H9 (cell line): ENCODE measurements at regions not wholly inside any gene's neighbourhood (a gene's known extent, or its start where the extent isn't known, plus 50 kb on each side); places are given as distances from the start of the nearest gene placed in this dataset.

Experiments used
- DNase-seq: peaks from one replicate; pipeline ENCODE4 v3.0.0-alpha.2; 2017
- H2AFZ ChIP-seq: one replicate; pipeline ENCODE4 v1.6.1; 2013; ENCODE audit warnings: mild to moderate bottlenecking, low read length, control low read depth, moderate library complexity
- H2AK5ac ChIP-seq: 2 replicates; pipeline ENCODE4 v1.6.1; 2013; ENCODE audit warnings: low read length, control low read depth, mixed read lengths; ENCODE audit not compliant: insufficient read length
- H2BK120ac ChIP-seq: one replicate; pipeline ENCODE4 v1.6.1; 2013; ENCODE audit warnings: low read depth, mild to moderate bottlenecking, low read length, control low read depth, inconsistent platforms; ENCODE audit not compliant: poor library complexity, severe bottlenecking
- H2BK12ac ChIP-seq: 2 replicates; pipeline ENCODE4 v1.6.1; 2013; ENCODE audit warnings: low read length, control low read depth, mixed read lengths, low read depth; ENCODE audit not compliant: insufficient read length
- H2BK15ac ChIP-seq: 2 replicates; pipeline ENCODE4 v1.6.1; 2013; ENCODE audit warnings: low read depth, low read length, control low read depth
- H2BK20ac ChIP-seq: one replicate; pipeline ENCODE4 v1.6.1; 2013; ENCODE audit warnings: low read depth, mild to moderate bottlenecking, low read length, control low read depth, inconsistent platforms; ENCODE audit not compliant: poor library complexity, severe bottlenecking
- H2BK5ac ChIP-seq: 2 replicates; pipeline ENCODE4 v1.6.1; 2013; ENCODE audit warnings: low read length, control low read depth, mixed read lengths; ENCODE audit not compliant: insufficient read length
- H3K14ac ChIP-seq: 2 replicates; pipeline ENCODE4 v1.6.1; 2013; ENCODE audit warnings: low read length, control low read depth; ENCODE audit not compliant: insufficient read depth
- H3K18ac ChIP-seq: 2 replicates; pipeline ENCODE4 v1.6.1; 2013; ENCODE audit warnings: low read depth, mild to moderate bottlenecking, mixed read lengths, low read length, control low read depth; ENCODE audit not compliant: insufficient read length
- H3K23ac ChIP-seq: 2 replicates; pipeline ENCODE4 v1.6.1; 2013; ENCODE audit warnings: low read length, control low read depth, mixed read lengths, low read depth; ENCODE audit not compliant: insufficient read length
- H3K23me2 ChIP-seq: 2 replicates; pipeline ENCODE4 v1.6.1; 2013; ENCODE audit warnings: low read depth, mild to moderate bottlenecking, mixed read lengths, low read length, control low read depth; ENCODE audit not compliant: insufficient read length, poor library complexity, severe bottlenecking
- H3K27ac ChIP-seq: 2 replicates; pipeline ENCODE4 v1.5.1; 2013; ENCODE audit warnings: low read length, control low read depth, mixed read lengths, low read depth; ENCODE audit not compliant: insufficient read length
- H3K27me3 ChIP-seq: 2 replicates; pipeline ENCODE4 v1.6.1; 2013; ENCODE audit warnings: low read length, control low read depth, inconsistent platforms; ENCODE audit not compliant: insufficient read depth
- H3K4ac ChIP-seq: 2 replicates; pipeline ENCODE4 v1.6.1; 2013; ENCODE audit warnings: low read depth, mild to moderate bottlenecking, control low read depth, inconsistent platforms, low read length, moderate library complexity
- H3K4me1 ChIP-seq: 2 replicates; pipeline ENCODE4 v1.6.1; 2013; ENCODE audit warnings: low read length, control low read depth, inconsistent platforms; ENCODE audit not compliant: insufficient read depth
- H3K4me2 ChIP-seq: 2 replicates; pipeline ENCODE4 v1.6.1; 2013; ENCODE audit warnings: low read length, control low read depth, mixed read lengths; ENCODE audit not compliant: insufficient read length, insufficient read depth
- H3K56ac ChIP-seq: 2 replicates; pipeline ENCODE4 v1.6.1; 2013; ENCODE audit warnings: low read depth, mild to moderate bottlenecking, mixed read lengths, low read length, control low read depth; ENCODE audit not compliant: insufficient read length
- H3K79me1 ChIP-seq: 2 replicates; pipeline ENCODE4 v1.6.1; 2013; ENCODE audit warnings: low read depth, mild to moderate bottlenecking, moderate library complexity, low read length, control low read depth, inconsistent platforms; ENCODE audit not compliant: insufficient read depth, poor library complexity, severe bottlenecking
- H3K79me2 ChIP-seq: 2 replicates; pipeline ENCODE4 v1.6.1; 2013; ENCODE audit warnings: low read length, control low read depth, inconsistent platforms; ENCODE audit not compliant: insufficient read depth
- H3K9ac ChIP-seq: 2 replicates; pipeline ENCODE4 v1.6.1; 2013; ENCODE audit warnings: low read length, control low read depth, mixed read lengths; ENCODE audit not compliant: insufficient read length; ENCODE audit errors: extremely low read depth
- H3K9me3 ChIP-seq: one replicate; pipeline ENCODE4 v1.6.1; 2013; ENCODE audit warnings: low read depth, low read length, inconsistent platforms; ENCODE audit not compliant: control insufficient read depth
- H3T11ph ChIP-seq: one replicate; pipeline ENCODE4 v1.6.1; 2013; ENCODE audit warnings: mild to moderate bottlenecking, low read length, control low read depth, inconsistent platforms
- H4K20me1 ChIP-seq: one replicate; pipeline ENCODE4 v1.6.1; 2013; ENCODE audit not compliant: control insufficient read depth, insufficient read length, insufficient read depth
- H4K5ac ChIP-seq: 2 replicates; pipeline ENCODE4 v1.6.1; 2013; ENCODE audit warnings: low read depth, mild to moderate bottlenecking, mixed read lengths, low read length, control low read depth; ENCODE audit not compliant: insufficient read length
- H4K8ac ChIP-seq: replicated peaks from 2 replicates; pipeline ENCODE4 v1.6.1; 2013; ENCODE audit warnings: low read length, control low read depth, mixed read lengths, low read depth; ENCODE audit not compliant: insufficient read length
- H4K91ac ChIP-seq: 2 replicates; pipeline ENCODE4 v1.6.1; 2013; ENCODE audit warnings: low read depth, mild to moderate bottlenecking, moderate library complexity, mixed read lengths, low read length, control low read depth; ENCODE audit not compliant: insufficient read length
- H3K27ac Mint-ChIP-seq, 3 experiments: 2 replicates in 2 of 3; 3 replicates in 1 of 3; pipeline ENCODE4 v1.8.0; 2020 to 2021; ENCODE audit warnings: mixed read lengths in 3 of 3, mild to moderate bottlenecking in 1 of 3, moderate library complexity in 1 of 3
- H3K27me3 Mint-ChIP-seq: 2 replicates; pipeline ENCODE4 v1.8.0; 2021; ENCODE audit warnings: low read depth, mild to moderate bottlenecking, moderate library complexity, mixed read lengths
- H3K36me3 Mint-ChIP-seq, 3 experiments: 2 replicates in 2 of 3; 3 replicates in 1 of 3; pipeline ENCODE4 v1.8.0; 2020 to 2021; ENCODE audit warnings: low read depth in 3 of 3, mixed read lengths in 3 of 3; ENCODE audit not compliant: insufficient read depth in 1 of 3
- H3K4me1 Mint-ChIP-seq, 2 experiments: 2 replicates each; pipeline ENCODE4 v1.8.0; 2020; ENCODE audit warnings: mixed read lengths in 2 of 2
- H3K4me3 Mint-ChIP-seq, 2 experiments: 2 replicates in 1 of 2; 3 replicates in 1 of 2; pipeline ENCODE4 v1.8.0; 2020 to 2021; ENCODE audit warnings: mild to moderate bottlenecking in 2 of 2, mixed read lengths in 2 of 2, moderate library complexity in 1 of 2
- H3K9me3 Mint-ChIP-seq, 2 experiments: 2 replicates in 1 of 2; 3 replicates in 1 of 2; pipeline ENCODE4 v1.8.0; 2020; ENCODE audit warnings: mild to moderate bottlenecking in 2 of 2, mixed read lengths in 2 of 2, moderate library complexity in 1 of 2
- TF ChIP-seq, protein P1 (sequence below): fragments of 200-600 bp; sonication (generic); conservative IDR thresholded peaks from 3 replicates; pipeline ENCODE4 v1.8.0; 2021; ENCODE audit warnings: antibody characterized with exemption, mild to moderate bottlenecking

DNA sequence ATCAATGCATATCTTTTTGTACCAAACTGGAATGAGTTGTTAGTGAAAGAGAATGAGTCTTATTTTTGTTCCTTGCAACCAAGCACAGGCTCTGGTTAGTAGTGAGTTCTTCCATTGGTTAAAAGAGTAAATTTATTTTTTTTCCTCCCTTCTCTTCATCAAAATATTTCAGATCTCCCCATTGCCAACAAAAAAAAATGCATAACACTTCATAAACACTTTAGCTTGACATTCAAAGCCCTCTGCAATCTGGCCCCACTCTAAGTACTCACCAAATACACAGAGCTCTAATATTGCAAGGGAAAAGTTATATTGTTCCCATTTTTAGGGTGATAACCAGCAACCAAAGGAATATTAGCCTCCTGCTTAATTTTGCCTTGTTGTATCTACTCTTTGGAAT, 333.0 kb upstream of the LUZP2 start:
- no peak overlapping the region for H2AFZ ChIP-seq
- Mint-ChIP-seq H3K4me3 (no peak overlapping the region), H3K9me3 (no peaks in the 10 kb centered on the region), H3K27ac (no peak overlapping the region; a peak in 1 of 7 replicates), H3K4me1 (peaks cover 0 to 4% of the 10 kb centered on the region in 2 experiments; a peak in 2 of 4 replicates), H3K36me3 (no peaks in the 10 kb centered on the region), H3K27me3 (no peaks in the 10 kb centered on the region)
- H3K79me1 ChIP-seq: no peaks in the 10 kb centered on the region
- no peak overlapping the region for H3K56ac ChIP-seq
- no peak overlapping the region for H3K9ac ChIP-seq
- DNase-seq: no peak
- H2AK5ac ChIP-seq: no peak overlapping the region
- H2BK12ac ChIP-seq: no peak overlapping the region
- H3K14ac ChIP-seq: no peak overlapping the region
- H2BK120ac ChIP-seq: no peak overlapping the region
- H4K8ac ChIP-seq: no peak overlapping the region
- H3K27me3 ChIP-seq: no peaks in the 10 kb centered on the region
- H3K9me3 ChIP-seq: no peaks in the 10 kb centered on the region
- H3K4me1 ChIP-seq: no peaks in the 10 kb centered on the region
- TF ChIP-seq, protein P1, sequence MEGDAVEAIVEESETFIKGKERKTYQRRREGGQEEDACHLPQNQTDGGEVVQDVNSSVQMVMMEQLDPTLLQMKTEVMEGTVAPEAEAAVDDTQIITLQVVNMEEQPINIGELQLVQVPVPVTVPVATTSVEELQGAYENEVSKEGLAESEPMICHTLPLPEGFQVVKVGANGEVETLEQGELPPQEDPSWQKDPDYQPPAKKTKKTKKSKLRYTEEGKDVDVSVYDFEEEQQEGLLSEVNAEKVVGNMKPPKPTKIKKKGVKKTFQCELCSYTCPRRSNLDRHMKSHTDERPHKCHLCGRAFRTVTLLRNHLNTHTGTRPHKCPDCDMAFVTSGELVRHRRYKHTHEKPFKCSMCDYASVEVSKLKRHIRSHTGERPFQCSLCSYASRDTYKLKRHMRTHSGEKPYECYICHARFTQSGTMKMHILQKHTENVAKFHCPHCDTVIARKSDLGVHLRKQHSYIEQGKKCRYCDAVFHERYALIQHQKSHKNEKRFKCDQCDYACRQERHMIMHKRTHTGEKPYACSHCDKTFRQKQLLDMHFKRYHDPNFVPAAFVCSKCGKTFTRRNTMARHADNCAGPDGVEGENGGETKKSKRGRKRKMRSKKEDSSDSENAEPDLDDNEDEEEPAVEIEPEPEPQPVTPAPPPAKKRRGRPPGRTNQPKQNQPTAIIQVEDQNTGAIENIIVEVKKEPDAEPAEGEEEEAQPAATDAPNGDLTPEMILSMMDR: no peak
- H4K5ac ChIP-seq: no peak overlapping the region
- no peak overlapping the region for H3K4ac ChIP-seq
- no peak overlapping the region for H3K4me2 ChIP-seq
- no peak overlapping the region for H4K91ac ChIP-seq
- H4K20me1 ChIP-seq: no peaks in the 10 kb centered on the region
- no peak overlapping the region for H3K18ac ChIP-seq
- H3T11ph ChIP-seq: no peak overlapping the region
- no peak overlapping the region for H2BK20ac ChIP-seq
- no peaks in the 10 kb centered on the region for H3K23me2 ChIP-seq
- no peaks in the 10 kb centered on the region for H3K79me2 ChIP-seq
- no peak overlapping the region for H2BK5ac ChIP-seq
- H2BK15ac ChIP-seq: no peak overlapping the region
- H3K23ac ChIP-seq: no peak overlapping the region
- H3K27ac ChIP-seq: no peak overlapping the region
